SK-N-SH treated with all-trans-retinoic acid at 6 μM for 48 hours (cell line): ENCODE measurements at regions not wholly inside any gene's neighbourhood (a gene's known extent, or its start where the extent isn't known, plus 50 kb on each side); places are given as distances from the start of the nearest gene placed in this dataset.

Source experiments
- ATAC-seq: fragments of 200-7000 bp; cut with Tn5 transposase; 3 replicates; pipeline ENCODE4 v1.9.1; 2020; ENCODE audit warnings: mild to moderate bottlenecking, moderate library complexity
- ARNTL ChIP-seq: fragments of 450-650 bp; formaldehyde crosslinking; IDR thresholded peaks from 2 replicates; pipeline ENCODE4 v1.5.0; 2020; ENCODE audit warnings: low read depth, mild to moderate bottlenecking, moderate library complexity, borderline replicate concordance
- BACH2 ChIP-seq: fragments of 250-450 bp; sonication (Bioruptor Pico); IDR thresholded peaks from 2 replicates; pipeline ENCODE4 v1.9.0; 2021; ENCODE audit warnings: mild to moderate bottlenecking, borderline replicate concordance
- CSDC2 ChIP-seq: fragments of 250-450 bp; sonication (Bioruptor Pico); IDR thresholded peaks from 2 replicates; pipeline ENCODE4 v1.5.0; 2020; ENCODE audit warnings: mild to moderate bottlenecking, moderate library complexity
- ESRRG ChIP-seq: fragments of 250-450 bp; sonication (Bioruptor Pico); IDR thresholded peaks from 2 replicates; pipeline ENCODE4 v1.6.1; 2021; ENCODE audit warnings: mild to moderate bottlenecking
- ISL1 ChIP-seq: fragments of 250-450 bp; sonication (Bioruptor Pico); IDR thresholded peaks from 2 replicates; pipeline ENCODE4 v2.1.2; 2022; ENCODE audit warnings: mild to moderate bottlenecking, moderate library complexity
- OSR1 ChIP-seq: fragments of 250-450 bp; sonication (Bioruptor Pico); IDR thresholded peaks from 2 replicates; pipeline ENCODE4 v1.8.0; 2022; ENCODE audit warnings: moderate library complexity, mild to moderate bottlenecking, inconsistent platforms
- PATZ1 ChIP-seq: fragments of 250-450 bp; sonication (Bioruptor Pico); IDR thresholded peaks from 2 replicates; pipeline ENCODE4 v1.8.0; 2020; ENCODE audit warnings: mild to moderate bottlenecking, moderate library complexity, borderline replicate concordance
- POU6F1 ChIP-seq: fragments of 250-450 bp; sonication (Bioruptor Pico); IDR thresholded peaks from 2 replicates; pipeline ENCODE4 v1.8.0; 2021; ENCODE audit warnings: low read depth, mild to moderate bottlenecking, moderate library complexity, borderline replicate concordance
- RARB ChIP-seq: fragments of 250-450 bp; sonication (Bioruptor Pico); IDR thresholded peaks from 2 replicates; pipeline ENCODE4 v1.8.0; 2021; ENCODE audit warnings: mild to moderate bottlenecking, moderate library complexity
- SNAI2 ChIP-seq: fragments of 250-450 bp; sonication (Bioruptor Pico); IDR thresholded peaks from 2 replicates; pipeline ENCODE4 v1.5.0; 2020; ENCODE audit warnings: mild to moderate bottlenecking, moderate library complexity
- TCF4 ChIP-seq: fragments of 250-450 bp; sonication (Bioruptor Pico); IDR thresholded peaks from 2 replicates; pipeline ENCODE4 v1.8.0; 2021; ENCODE audit warnings: mild to moderate bottlenecking, moderate library complexity, borderline replicate concordance
- TOX ChIP-seq: fragments of 250-450 bp; sonication (Bioruptor Pico); IDR thresholded peaks from 2 replicates; pipeline ENCODE4 v1.8.0; 2021; ENCODE audit warnings: mild to moderate bottlenecking, moderate library complexity, borderline replicate concordance
- TSHZ2 ChIP-seq: fragments of 250-450 bp; sonication (Bioruptor Pico); IDR thresholded peaks from 2 replicates; pipeline ENCODE4 v1.5.0; 2020; ENCODE audit warnings: mild to moderate bottlenecking, moderate library complexity
- ZC3H10 ChIP-seq: fragments of 250-450 bp; sonication (Bioruptor Pico); IDR thresholded peaks from 2 replicates; pipeline ENCODE4 v1.5.1; 2021; ENCODE audit warnings: mild to moderate bottlenecking, moderate library complexity
- ZFP3 ChIP-seq: fragments of 250-450 bp; sonication (Bioruptor Pico); IDR thresholded peaks from 2 replicates; pipeline ENCODE4 v1.5.0; 2020; ENCODE audit warnings: mild to moderate bottlenecking, moderate library complexity
- ZNF70 ChIP-seq: fragments of 450-650 bp; formaldehyde crosslinking; IDR thresholded peaks from 2 replicates; pipeline ENCODE4 v1.5.0; 2020; ENCODE audit warnings: mild to moderate bottlenecking, moderate library complexity
- ZNF8 ChIP-seq: fragments of 450-650 bp; formaldehyde crosslinking; IDR thresholded peaks from 2 replicates; pipeline ENCODE4 v1.5.0; 2020; ENCODE audit warnings: mild to moderate bottlenecking, moderate library complexity
- TF ChIP-seq, protein P1 (sequence below): fragments of 250-450 bp; sonication (Bioruptor Pico); IDR thresholded peaks from 2 replicates; pipeline ENCODE4 v1.5.1; 2020; ENCODE audit warnings: low read depth, mild to moderate bottlenecking, moderate library complexity

- no peak for ATAC-seq
- TF ChIP-seq ZFP3 (CRISPR knock-in tag) = no peak
- TF ChIP-seq TSHZ2 = no peak
- no peak for TF ChIP-seq PATZ1
- TF ChIP-seq ESRRG = no peak
- no peak for TF ChIP-seq ARNTL
- TF ChIP-seq POU6F1 = no peak
- TF ChIP-seq, protein P1, sequence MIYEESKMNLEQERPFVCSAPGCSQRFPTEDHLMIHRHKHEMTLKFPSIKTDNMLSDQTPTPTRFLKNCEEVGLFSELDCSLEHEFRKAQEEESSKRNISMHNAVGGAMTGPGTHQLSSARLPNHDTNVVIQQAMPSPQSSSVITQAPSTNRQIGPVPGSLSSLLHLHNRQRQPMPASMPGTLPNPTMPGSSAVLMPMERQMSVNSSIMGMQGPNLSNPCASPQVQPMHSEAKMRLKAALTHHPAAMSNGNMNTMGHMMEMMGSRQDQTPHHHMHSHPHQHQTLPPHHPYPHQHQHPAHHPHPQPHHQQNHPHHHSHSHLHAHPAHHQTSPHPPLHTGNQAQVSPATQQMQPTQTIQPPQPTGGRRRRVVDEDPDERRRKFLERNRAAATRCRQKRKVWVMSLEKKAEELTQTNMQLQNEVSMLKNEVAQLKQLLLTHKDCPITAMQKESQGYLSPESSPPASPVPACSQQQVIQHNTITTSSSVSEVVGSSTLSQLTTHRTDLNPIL (CRISPR knock-in tag) = no peak
- no peak for TF ChIP-seq TCF4 (CRISPR knock-in tag)
- no peak for TF ChIP-seq CSDC2 (CRISPR knock-in tag)
- no peak for TF ChIP-seq BACH2 (CRISPR knock-in tag)
- TF ChIP-seq OSR1 (CRISPR knock-in tag) = no peak
- no peak for TF ChIP-seq ZNF70 (CRISPR knock-in tag)
- no peak for TF ChIP-seq ZNF8 (CRISPR knock-in tag)
These were observed 259.0 kb downstream of the GADD45G start for GRCh38 chr9:89863837-89864236.

DNA sequence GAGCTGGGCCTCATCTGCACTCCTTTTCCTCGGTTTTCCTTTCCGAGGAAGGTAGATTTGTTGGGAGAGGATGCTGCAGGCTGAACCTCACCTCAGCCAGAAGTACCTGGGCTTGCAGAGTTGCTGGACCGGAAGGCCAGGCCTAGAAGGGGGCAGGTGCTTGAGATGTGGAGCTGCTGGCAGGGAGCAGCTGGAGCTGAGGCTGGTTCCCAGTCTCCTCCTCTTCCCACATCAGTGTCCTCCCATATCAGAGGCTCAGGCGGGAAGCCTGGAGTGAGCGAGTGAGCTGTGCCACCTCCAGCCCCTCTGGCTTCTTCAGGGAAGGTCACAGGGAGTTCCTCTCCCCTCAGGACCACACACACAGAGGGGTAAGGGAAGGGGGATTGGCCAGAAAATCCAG lies 259.4 kb downstream of the GADD45G start:
- no peak for TF ChIP-seq TOX (CRISPR knock-in tag)
- no peak for TF ChIP-seq ZC3H10 (CRISPR knock-in tag)
- TF ChIP-seq RARB (CRISPR knock-in tag) = no peak
- TF ChIP-seq BACH2 (CRISPR knock-in tag) = no peak
- no peak for ATAC-seq

GRCh38 chr9:89864731-89865130 lies 259.9 kb downstream of the GADD45G start:
- ATAC-seq = no peak
- TF ChIP-seq ZNF70 (CRISPR knock-in tag) = no peak
- TF ChIP-seq TSHZ2 = no peak
- TF ChIP-seq ARNTL = no peak
- no peak for TF ChIP-seq ESRRG
- TF ChIP-seq SNAI2 (CRISPR knock-in tag) = no peak
- no peak for TF ChIP-seq TCF4 (CRISPR knock-in tag)
- TF ChIP-seq ISL1 (CRISPR knock-in tag) = no peak
- TF ChIP-seq, protein P1 (CRISPR knock-in tag) = no peak
- TF ChIP-seq, all 23 proteins: peak for 0
